T-cell (primary cell): ENCODE measurements at regions not wholly inside any gene's neighbourhood (a gene's known extent, or its start where the extent isn't known, plus 50 kb on each side); places are given as distances from the start of the nearest gene placed in this dataset.
"Not testable (repeated sequence)": the region's sequence is repeated elsewhere in the genome, so short reads cannot be mapped to it uniquely, and the experiment has no call there.

Experiments used
- ATAC-seq, 4 experiments: fragments of 200-7000 bp in 3 of 4; fragments of 150-1000 bp in 1 of 4; cut with Tn5 transposase; replicated peaks in 1 of 4; 1 replicate in 3 of 4; 2 replicates in 1 of 4; pipeline ENCODE4 v1.10.0; 2021; ENCODE audit warnings: moderate library complexity in 3 of 4, mild to moderate bottlenecking in 2 of 4, moderate number of reproducible peaks in 1 of 4
- CTCF ChIA-PET, 2 donors: fragments of 300-600 bp; sonication (Branson Sonifier 250); formaldehyde crosslinking; loops; one replicate each; lab custom pipeline; 2022; ENCODE audit warnings: antibody characterized with exemption in 2 of 2; lab: Charles Lee
- POLR2A ChIA-PET, 2 donors: fragments of 300-600 bp; sonication (Branson Sonifier 250); formaldehyde crosslinking; loops; one replicate each; lab custom pipeline; 2022; ENCODE audit warnings: antibody characterized with exemption in 2 of 2; lab: Charles Lee
- DNase-seq, 35 experiments: peaks; one replicate each; pipeline versions ENCODE4 v3.0.0 to v3.0.0-alpha.2; 2013 to 2023
- H3K27ac ChIP-seq: one replicate; pipeline ENCODE4 v1.5.1; 2013; ENCODE audit warnings: low read length
- H3K27me3 ChIP-seq, 2 experiments: replicated peaks in 1 of 2; 1 replicate in 1 of 2; 2 replicates in 1 of 2; pipeline versions ENCODE4 v1.6.1 to v1.7.0; 2013; ENCODE audit warnings: low read length in 1 of 2, mixed read lengths in 1 of 2; ENCODE audit not compliant: control insufficient read depth in 2 of 2, insufficient read depth in 2 of 2; ENCODE audit errors: extremely low read depth in 1 of 2
- H3K36me3 ChIP-seq, 2 donors: 1 replicate in 1 of 2; 2 replicates in 1 of 2; pipeline versions ENCODE4 v1.6.1 to v1.7.0; 2013; ENCODE audit warnings: low read length in 1 of 2; ENCODE audit not compliant: control insufficient read depth in 2 of 2, insufficient read depth in 1 of 2; ENCODE audit errors: extremely low read depth in 1 of 2
- H3K4me1 ChIP-seq, 2 experiments: 1 replicate in 1 of 2; 2 replicates in 1 of 2; pipeline versions ENCODE4 v1.6.1 to v1.7.0; 2013; ENCODE audit warnings: low read length in 2 of 2, mixed read lengths in 1 of 2; ENCODE audit not compliant: insufficient read depth in 2 of 2, control insufficient read depth in 1 of 2; ENCODE audit errors: extremely low read depth in 1 of 2
- H3K4me3 ChIP-seq, 2 donors: 1 replicate in 1 of 2; 2 replicates in 1 of 2; pipeline versions ENCODE4 v1.5.1 to v1.7.0; 2013; ENCODE audit warnings: mild to moderate bottlenecking in 2 of 2, low read length in 1 of 2, moderate library complexity in 1 of 2; ENCODE audit not compliant: control insufficient read depth in 1 of 2; ENCODE audit errors: extremely low read depth in 1 of 2
- H3K9me3 ChIP-seq: 2 replicates; pipeline ENCODE4 v1.7.0; 2013
- H3K27ac Mint-ChIP-seq, 2 donors: one replicate each; pipeline ENCODE4 v1.8.0; 2020 to 2021; ENCODE audit warnings: mild to moderate bottlenecking in 2 of 2, mixed read lengths in 2 of 2
- H3K27me3 Mint-ChIP-seq, 2 donors: one replicate each; pipeline ENCODE4 v1.8.0; 2021 to 2022; ENCODE audit warnings: mixed read lengths in 2 of 2
- H3K36me3 Mint-ChIP-seq: one replicate; pipeline ENCODE4 v1.8.0; 2021; ENCODE audit warnings: mixed read lengths
- H3K4me1 Mint-ChIP-seq, 3 donors: one replicate each; pipeline ENCODE4 v1.8.0; 2020 to 2022; ENCODE audit warnings: mixed read lengths in 3 of 3, mild to moderate bottlenecking in 1 of 3
- H3K4me3 Mint-ChIP-seq, 3 donors: one replicate each; pipeline ENCODE4 v1.8.0; 2020 to 2022; ENCODE audit warnings: mild to moderate bottlenecking in 3 of 3, mixed read lengths in 3 of 3, moderate library complexity in 3 of 3
- H3K9me3 Mint-ChIP-seq, 3 donors: one replicate each; pipeline ENCODE4 v1.8.0; 2020 to 2022; ENCODE audit warnings: mixed read lengths in 3 of 3
- WGBS: methylation state at CpG from one replicate; pipeline ENCODE4 v1.1.5; 2013; ENCODE audit warnings: missing lambda C conversion rate; ENCODE audit not compliant: insufficient coverage; 5-methylcytosine and 5-hydroxymethylcytosine counted together

DNA sequence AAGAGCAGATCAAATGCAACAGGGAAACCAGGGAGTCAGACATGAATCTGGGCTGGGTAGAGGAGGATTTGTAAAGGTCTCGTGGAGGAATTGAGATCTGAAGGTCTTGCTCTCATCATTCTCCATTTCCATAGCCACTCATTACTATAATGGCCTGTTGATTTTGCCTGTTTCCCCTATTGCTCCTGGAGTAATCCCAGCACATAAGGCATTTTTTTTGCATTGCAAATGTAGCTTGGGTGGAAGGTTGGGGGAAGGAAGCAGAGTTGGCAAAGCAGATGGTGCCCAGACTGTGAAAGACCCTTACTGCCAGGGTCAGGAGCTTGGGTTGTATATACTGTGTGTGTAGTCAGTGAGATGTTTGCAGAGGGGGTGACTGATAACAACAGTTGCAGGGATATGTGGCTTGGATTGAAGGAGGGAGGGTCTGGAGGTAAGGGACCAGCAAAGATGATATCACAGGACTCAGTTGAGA lies 116.0 kb downstream of the TTC6 start:
- Histone ChIP-seq H3K4me3 (no peak overlapping the region), H3K27me3 (no peaks in the 10 kb centered on the region), H3K4me1 (no peaks in the 10 kb centered on the region), H3K27ac (no peak overlapping the region), H3K9me3 (no peaks in the 10 kb centered on the region), H3K36me3 (no peaks in the 10 kb centered on the region)
- POLR2A ChIA-PET: no interaction called here
- Mint-ChIP-seq H3K4me1 (no peaks in the 10 kb centered on the region), H3K36me3 (no peaks in the 10 kb centered on the region), H3K4me3 (no peak overlapping the region), H3K27ac (no peak overlapping the region), H3K27me3 (no peaks in the 10 kb centered on the region), H3K9me3 (peaks cover 0 to 7% (median 2%) of the 10 kb centered on the region in 3 donors)
- CTCF ChIA-PET: no interaction called here
- ATAC-seq (no peak), DNase-seq (no peak)
- no CpG with 5 or more reads among the region's 1 CpG for WGBS

DNA sequence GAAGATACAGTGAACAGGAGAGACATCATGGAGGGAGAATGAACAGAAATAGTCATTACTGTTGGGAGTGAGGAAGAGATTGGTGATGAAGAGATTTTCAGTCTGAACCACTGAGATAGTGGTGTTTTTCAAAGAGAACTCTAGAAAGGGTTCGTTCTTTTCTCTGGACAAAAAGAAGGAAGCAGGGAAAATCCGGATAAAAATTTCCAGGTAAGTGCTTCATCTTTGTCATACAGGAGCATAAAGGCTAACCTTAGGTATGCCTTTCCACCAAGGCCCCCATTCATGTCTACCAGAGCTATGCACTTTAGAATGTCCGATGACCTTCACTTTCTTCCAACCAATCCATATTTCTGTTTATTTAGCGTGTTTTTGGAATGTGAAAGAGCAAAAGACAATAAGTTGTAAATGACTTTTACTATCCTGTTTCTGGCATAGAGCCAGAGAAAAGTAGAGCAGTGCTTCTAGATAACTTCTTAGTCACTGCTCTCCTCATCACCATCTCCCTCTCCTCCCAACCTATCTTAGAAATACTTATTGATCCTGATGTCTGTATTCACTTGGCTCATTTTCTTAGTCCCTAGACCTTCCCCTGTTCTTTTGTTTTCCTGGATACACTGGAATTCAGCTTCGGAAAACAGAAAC lies 116.5 kb downstream of the TTC6 start:
- H3K27ac Mint-ChIP-seq: no peak overlapping the region

DNA sequence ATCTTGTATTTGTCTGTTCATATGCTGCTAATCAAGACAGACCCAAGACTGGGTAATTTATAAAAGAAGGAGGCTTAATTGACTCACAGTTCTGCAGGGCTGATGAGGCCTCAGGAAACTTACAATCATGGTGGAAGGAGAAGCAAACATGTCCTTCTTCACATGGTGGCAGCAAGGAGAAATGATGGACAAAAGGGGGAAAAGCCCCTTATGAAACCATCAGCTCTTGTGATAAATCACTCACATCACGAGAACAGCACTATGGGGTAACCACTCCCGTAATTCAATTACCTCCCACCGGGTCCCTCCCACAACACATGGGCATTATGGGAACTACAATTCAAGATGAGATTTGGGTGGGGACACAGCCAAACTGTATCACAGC lies 117.0 kb downstream of the TTC6 start:
- H3K27me3 ChIP-seq, H3K9me3 Mint-ChIP-seq, CTCF ChIA-PET, H3K4me1 ChIP-seq, H3K4me3 Mint-ChIP-seq, ATAC-seq, H3K4me1 Mint-ChIP-seq, H3K27ac ChIP-seq, H3K36me3 ChIP-seq, DNase-seq, H3K4me3 ChIP-seq, H3K36me3 Mint-ChIP-seq, H3K27me3 Mint-ChIP-seq, H3K27ac Mint-ChIP-seq, H3K9me3 ChIP-seq: not testable (repeated sequence)
- POLR2A ChIA-PET: interaction anchor here in 1 of 2 donors (0.5 kb wide), 1 partner anchor 28 kb away, joined by 7 read pairs; no protein-coding TSS in a partner anchor
- WGBS: no CpG with 5 or more reads among the region's 3 CpGs

More for the DNA sequence above, 116.5 kb downstream of the TTC6 start:
- Histone ChIP-seq H3K4me1 (no peaks in the 10 kb centered on the region), H3K36me3 (no peaks in the 10 kb centered on the region), H3K27me3 (no peaks in the 10 kb centered on the region), H3K27ac (no peak overlapping the region), H3K4me3 (no peak overlapping the region), H3K9me3 (no peaks in the 10 kb centered on the region)
- H3K9me3 Mint-ChIP-seq: peaks cover 0 to 7% (median 2%) of the 10 kb centered on the region in 3 donors
- no peaks in the 10 kb centered on the region for H3K4me1 Mint-ChIP-seq
- DNase-seq (no peak), ATAC-seq (no peak)
- H3K36me3 Mint-ChIP-seq: no peaks in the 10 kb centered on the region
- no peak overlapping the region for H3K4me3 Mint-ChIP-seq
- 30% methylated on average over 2 of the region's 5 CpGs for WGBS
- H3K27me3 Mint-ChIP-seq: no peaks in the 10 kb centered on the region
- ChIA-PET POLR2A (interaction anchor here in 1 of 2 donors (0.5 kb wide), 1 partner anchor 29 kb away, joined by 7 read pairs; no protein-coding TSS in a partner anchor), CTCF (no interaction called here)

DNA sequence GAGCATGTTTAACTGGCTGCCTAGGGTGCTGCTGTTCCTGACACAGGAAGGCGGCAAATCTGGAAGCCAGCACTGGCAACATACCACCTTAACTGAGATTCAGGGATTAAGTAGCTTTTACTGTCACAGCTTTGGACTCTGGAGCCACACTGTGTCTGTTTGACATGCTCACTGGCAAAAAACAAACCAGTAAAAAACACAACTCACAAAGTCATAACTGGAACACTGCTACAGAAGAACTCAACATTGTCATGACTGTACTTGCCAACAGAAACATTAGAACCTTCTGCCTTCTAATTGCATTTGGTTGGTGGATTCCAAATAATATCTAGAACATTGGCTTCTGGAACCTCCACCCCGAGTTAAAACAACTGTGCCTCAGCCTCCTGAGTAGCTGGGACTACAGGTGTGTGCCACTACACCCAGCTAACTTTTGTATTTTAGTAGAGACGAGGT lies 117.6 kb downstream of the TTC6 start:
- Mint-ChIP-seq H3K4me1 (no peaks in the 10 kb centered on the region), H3K27me3 (no peaks in the 10 kb centered on the region), H3K4me3 (no peak overlapping the region), H3K36me3 (no peaks in the 10 kb centered on the region), H3K9me3 (peaks cover 0 to 7% (median 2%) of the 10 kb centered on the region in 3 donors), H3K27ac (no peak overlapping the region)
- POLR2A ChIA-PET: no interaction called here
- Histone ChIP-seq H3K36me3 (no peaks in the 10 kb centered on the region), H3K4me1 (no peaks in the 10 kb centered on the region), H3K27ac (no peak overlapping the region), H3K27me3 (no peaks in the 10 kb centered on the region), H3K4me3 (no peak overlapping the region), H3K9me3 (no peaks in the 10 kb centered on the region)
- ATAC-seq (no peak), DNase-seq (no peak)
- CTCF ChIA-PET: no interaction called here
- WGBS: no CpG with 5 or more reads among the region's 3 CpGs

DNA sequence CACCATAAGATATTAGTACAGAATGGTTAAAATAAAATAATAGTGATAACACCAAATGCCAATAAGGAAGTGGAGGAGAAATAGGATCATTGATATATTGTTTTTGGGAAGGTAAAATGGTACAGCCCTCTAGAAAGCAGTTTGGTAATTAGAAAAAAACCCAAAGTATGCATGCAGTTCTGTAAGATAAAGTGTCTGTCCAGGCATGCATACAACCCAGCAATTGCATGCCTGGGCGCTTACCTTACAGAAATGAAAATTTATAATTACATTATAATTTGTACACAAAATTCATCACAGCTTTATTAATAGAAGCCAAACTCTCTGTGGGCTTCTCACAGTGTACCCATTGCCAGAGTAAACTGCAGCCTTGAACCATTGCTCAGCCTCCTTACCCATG lies 124.7 kb downstream of the TTC6 start:
- DNase-seq (no peak), ATAC-seq (no peak)
- H3K4me1 Mint-ChIP-seq: no peaks in the 10 kb centered on the region
- H3K27ac Mint-ChIP-seq: no peak overlapping the region
- Histone ChIP-seq H3K27me3 (no peaks in the 10 kb centered on the region), H3K36me3 (no peaks in the 10 kb centered on the region), H3K4me1 (no peaks in the 10 kb centered on the region), H3K4me3 (no peak overlapping the region), H3K9me3 (no peaks in the 10 kb centered on the region), H3K27ac (no peak overlapping the region)
- CTCF ChIA-PET: no interaction called here
- WGBS: no CpG with 5 or more reads among the region's 1 CpG
- H3K36me3 Mint-ChIP-seq: no peaks in the 10 kb centered on the region
- no peaks in the 10 kb centered on the region for H3K9me3 Mint-ChIP-seq
- POLR2A ChIA-PET: no interaction called here
- H3K27me3 Mint-ChIP-seq: no peaks in the 10 kb centered on the region
- no peak overlapping the region for H3K4me3 Mint-ChIP-seq

DNA sequence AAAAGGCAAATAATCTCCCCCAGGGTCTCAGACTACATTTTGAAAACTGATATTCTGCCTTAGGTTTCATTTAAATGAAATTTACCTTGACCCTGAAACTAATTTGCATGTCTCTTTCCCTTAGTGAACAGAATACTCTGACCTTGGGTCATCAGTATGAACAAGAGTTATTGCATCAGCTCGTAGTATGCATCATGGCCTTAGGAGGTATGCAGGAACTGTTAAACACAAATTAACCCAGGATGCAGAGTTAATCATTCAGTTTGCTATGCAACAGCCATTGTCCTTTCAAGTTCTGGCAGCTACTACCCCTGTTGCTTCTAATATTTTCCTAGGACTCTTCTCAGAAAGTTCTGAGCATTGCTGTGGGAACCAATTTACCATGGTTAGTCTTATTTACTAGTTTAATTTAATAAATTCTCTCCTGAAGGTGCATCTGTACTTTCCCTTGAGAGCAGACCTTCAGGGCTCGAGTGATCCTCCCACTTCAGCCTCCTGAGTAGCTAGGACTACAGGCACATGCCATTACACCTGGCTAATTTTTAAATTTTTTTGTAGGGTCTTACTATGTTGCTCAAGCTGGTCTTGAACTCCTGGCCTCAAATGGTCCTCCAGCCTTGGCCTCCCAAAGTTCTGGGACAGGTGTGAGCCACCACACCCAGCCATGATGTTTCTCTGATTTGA lies 126.7 kb downstream of the TTC6 start:
- no peak overlapping the region for H3K27ac ChIP-seq
- DNase-seq (no peak), ATAC-seq (no peak)
- Mint-ChIP-seq H3K27ac (no peak overlapping the region), H3K27me3 (no peaks in the 10 kb centered on the region), H3K4me3 (no peak overlapping the region), H3K9me3 (peaks cover 0 to 4% (median 2%) of the 10 kb centered on the region in 3 donors), H3K36me3 (no peaks in the 10 kb centered on the region), H3K4me1 (no peaks in the 10 kb centered on the region)
- CTCF ChIA-PET: no interaction called here
- no peak overlapping the region for H3K4me3 ChIP-seq
- POLR2A ChIA-PET: no interaction called here
- WGBS: 80% methylated on average over 1 of the region's 2 CpGs
- H3K36me3 ChIP-seq: no peaks in the 10 kb centered on the region
- no peaks in the 10 kb centered on the region for H3K9me3 ChIP-seq
- no peaks in the 10 kb centered on the region for H3K4me1 ChIP-seq
- H3K27me3 ChIP-seq: no peaks in the 10 kb centered on the region
